ENCODE measurements at regions not wholly inside any gene's neighbourhood (a gene's known extent, or its start where the extent isn't known, plus 50 kb on each side); places are given as distances from the start of the nearest gene placed in this dataset.
"Not testable (repeated sequence)": the region's sequence is repeated elsewhere in the genome, so short reads cannot be mapped to it uniquely, and the experiment has no call there.

DNA sequence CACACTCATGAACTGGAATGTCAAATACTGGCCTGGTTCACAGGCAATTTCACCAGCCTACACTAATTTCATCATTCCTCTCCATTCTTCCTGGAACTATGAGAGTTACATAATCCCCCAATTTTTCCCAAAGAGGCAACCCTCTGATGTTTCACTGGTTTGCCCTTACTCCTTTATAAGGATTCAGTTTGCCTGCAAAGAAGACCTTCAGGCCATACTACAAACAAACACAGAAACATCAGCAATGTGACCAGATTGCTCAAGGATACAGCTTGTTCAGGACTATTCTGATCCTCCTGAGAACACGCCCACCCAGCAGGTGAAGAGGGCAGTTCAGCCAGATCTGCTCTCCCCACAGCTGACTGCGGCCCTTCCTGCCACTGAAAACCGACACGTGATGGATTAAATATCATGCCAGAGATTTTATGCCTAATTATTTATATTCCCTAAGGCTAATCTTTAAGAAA is 215.5 kb downstream of the ETAA1 start:
- no peak overlapping the region for H3K27ac ChIP-seq (replicated peaks in 1 of 4)
- H3K27me3 ChIP-seq = no peaks in the 10 kb centered on the region
- intact Hi-C loops (cut with DNase I) = no loop called here
- H3K4me3 ChIP-seq = no peak overlapping the region
- TF ChIP-seq EP300 (IDR thresholded peaks at IDR 0.05) = no peak
- TF ChIP-seq POLR2A (IDR thresholded peaks at IDR 0.05; ENCODE audit: low read depth) = no peak
- no peaks in the 10 kb centered on the region for H3K9me3 ChIP-seq
- H3K36me3 ChIP-seq = no peaks in the 10 kb centered on the region
- peaks cover 0 to 11% (median 8%) of the 10 kb centered on the region in 4 donors for H3K4me1 ChIP-seq
- DNase-seq (ENCODE audit: extremely low spot score) = no peak
- 86% methylated on average over 4 of the region's 4 CpGs for WGBS

DNA sequence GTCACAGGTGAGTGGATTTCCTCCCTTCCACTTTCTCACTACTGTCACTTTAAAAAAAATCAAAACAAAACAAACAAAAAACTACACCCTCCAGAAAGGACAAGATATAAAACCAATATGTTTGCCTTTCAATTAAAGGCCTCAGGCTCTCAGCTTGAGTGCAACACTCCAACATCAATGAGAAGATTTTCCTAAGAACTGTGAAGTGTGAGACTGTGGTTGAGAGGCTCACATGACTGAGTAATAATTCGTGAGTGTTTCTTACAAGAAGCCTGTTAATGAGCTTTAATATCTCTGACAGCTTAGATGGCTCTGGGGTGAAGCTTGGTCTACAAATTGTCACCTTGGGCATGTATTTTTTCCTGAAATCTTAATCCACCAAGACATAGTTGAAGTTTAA is 216.1 kb downstream of the ETAA1 start:
- no peaks in the 10 kb centered on the region for H3K27me3 ChIP-seq
- H3K4me3 ChIP-seq = no peak overlapping the region
- no peak overlapping the region for H3K27ac ChIP-seq (replicated peaks in 1 of 4)
- TF ChIP-seq EP300 (IDR thresholded peaks at IDR 0.05) (no peak), POLR2AphosphoS5 (IDR thresholded peaks at IDR 0.05) (no peak), POLR2A (IDR thresholded peaks at IDR 0.05; ENCODE audit: low read depth) (no peak)
- TF ChIP-seq, protein P1, sequence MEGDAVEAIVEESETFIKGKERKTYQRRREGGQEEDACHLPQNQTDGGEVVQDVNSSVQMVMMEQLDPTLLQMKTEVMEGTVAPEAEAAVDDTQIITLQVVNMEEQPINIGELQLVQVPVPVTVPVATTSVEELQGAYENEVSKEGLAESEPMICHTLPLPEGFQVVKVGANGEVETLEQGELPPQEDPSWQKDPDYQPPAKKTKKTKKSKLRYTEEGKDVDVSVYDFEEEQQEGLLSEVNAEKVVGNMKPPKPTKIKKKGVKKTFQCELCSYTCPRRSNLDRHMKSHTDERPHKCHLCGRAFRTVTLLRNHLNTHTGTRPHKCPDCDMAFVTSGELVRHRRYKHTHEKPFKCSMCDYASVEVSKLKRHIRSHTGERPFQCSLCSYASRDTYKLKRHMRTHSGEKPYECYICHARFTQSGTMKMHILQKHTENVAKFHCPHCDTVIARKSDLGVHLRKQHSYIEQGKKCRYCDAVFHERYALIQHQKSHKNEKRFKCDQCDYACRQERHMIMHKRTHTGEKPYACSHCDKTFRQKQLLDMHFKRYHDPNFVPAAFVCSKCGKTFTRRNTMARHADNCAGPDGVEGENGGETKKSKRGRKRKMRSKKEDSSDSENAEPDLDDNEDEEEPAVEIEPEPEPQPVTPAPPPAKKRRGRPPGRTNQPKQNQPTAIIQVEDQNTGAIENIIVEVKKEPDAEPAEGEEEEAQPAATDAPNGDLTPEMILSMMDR (IDR thresholded peaks at IDR 0.05) = no peak
- H3K36me3 ChIP-seq = no peaks in the 10 kb centered on the region
- intact Hi-C loops (cut with DNase I) = no loop called here
- H3K9me3 ChIP-seq = no peaks in the 10 kb centered on the region
- H3K4me1 ChIP-seq = peaks cover 0 to 17% (median 11%) of the 10 kb centered on the region in 4 donors
- no peak for DNase-seq (ENCODE audit: extremely low spot score)
- WGBS = 67% methylated on average over 1 of the region's 1 CpG

DNA sequence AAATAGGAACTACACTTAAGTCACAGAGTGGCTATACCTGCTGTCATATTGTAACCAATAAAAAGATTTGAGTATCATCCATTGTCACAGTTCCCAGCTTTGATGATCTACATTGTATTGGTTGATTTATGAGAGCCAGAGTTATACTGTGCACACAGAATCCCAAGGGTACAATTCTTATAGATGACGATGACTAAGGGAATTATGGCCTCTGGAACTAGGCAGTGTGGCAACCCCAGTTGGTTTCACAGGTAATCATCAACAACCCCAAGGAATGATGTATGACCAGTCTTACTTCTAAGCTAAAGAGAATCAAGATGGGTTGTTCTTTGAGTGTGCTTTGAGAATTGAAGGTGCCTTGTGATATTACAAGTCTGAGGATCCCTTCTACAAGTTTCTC is 217.3 kb downstream of the ETAA1 start:
- DNase-seq (ENCODE audit: extremely low spot score) = no peak
- no peaks in the 10 kb centered on the region for H3K9me3 ChIP-seq
- no peak overlapping the region for H3K4me3 ChIP-seq
- H3K4me1 ChIP-seq = peaks cover 0 to 19% (median 13%) of the 10 kb centered on the region in 4 donors
- H3K27me3 ChIP-seq = no peaks in the 10 kb centered on the region
- H3K27ac ChIP-seq (replicated peaks in 1 of 4) = no peak overlapping the region
- intact Hi-C loops (cut with DNase I) = no loop called here
- 93% methylated on average over 1 of the region's 1 CpG for WGBS
- no peak for TF ChIP-seq EP300 (IDR thresholded peaks at IDR 0.05)
- no peak for TF ChIP-seq POLR2A (IDR thresholded peaks at IDR 0.05; ENCODE audit: low read depth)
- TF ChIP-seq POLR2AphosphoS5 (IDR thresholded peaks at IDR 0.05) = no peak
- TF ChIP-seq, protein P1 (IDR thresholded peaks at IDR 0.05) = no peak
- H3K36me3 ChIP-seq = no peaks in the 10 kb centered on the region

DNA sequence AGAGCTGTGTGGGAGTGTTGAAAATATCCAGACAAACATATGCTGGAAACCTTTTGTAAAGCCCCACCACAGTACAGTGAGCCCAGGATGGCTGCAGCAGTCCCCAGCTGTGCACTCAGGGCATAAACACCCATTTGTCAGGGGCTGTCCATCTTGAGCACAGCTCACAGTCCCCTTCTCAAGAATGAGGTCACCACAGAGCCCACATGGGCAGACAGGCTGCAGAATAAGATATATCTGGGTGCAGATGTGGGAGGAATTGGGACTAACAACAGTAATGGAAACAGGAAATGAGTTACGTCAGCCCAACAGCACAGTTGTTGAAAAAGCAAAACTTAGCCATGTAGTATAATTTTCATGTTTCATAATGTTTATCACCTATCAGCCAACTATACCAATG is 219.6 kb downstream of the ETAA1 start:
- H3K27ac ChIP-seq (replicated peaks in 1 of 4) = no peak overlapping the region

DNA sequence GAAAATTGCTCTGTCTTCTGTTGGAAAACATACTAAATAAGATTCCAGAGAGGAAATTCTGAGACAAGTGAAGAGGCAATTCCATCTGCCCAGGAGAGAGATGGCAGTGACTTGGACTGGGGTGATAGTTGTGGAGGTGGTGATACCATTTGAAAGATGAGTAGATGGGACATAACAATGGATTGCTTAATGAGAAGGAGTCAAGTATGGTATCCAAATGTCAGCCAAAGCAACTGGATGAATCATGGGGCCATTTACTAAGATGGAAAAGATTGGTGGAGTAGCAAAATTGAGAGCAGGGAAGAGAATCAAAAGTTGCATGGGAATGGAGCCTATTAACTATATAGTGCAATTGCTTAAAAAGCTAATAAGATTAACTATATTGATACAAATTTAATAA is 222.1 kb downstream of the ETAA1 start:
- intact Hi-C loops (cut with DNase I) = no loop called here
- no peak overlapping the region for H3K27ac ChIP-seq (replicated peaks in 1 of 4)

More for the DNA sequence above, 219.6 kb downstream of the ETAA1 start:
- peaks cover 0 to 19% (median 13%) of the 10 kb centered on the region in 4 donors for H3K4me1 ChIP-seq
- no peak for TF ChIP-seq POLR2A (IDR thresholded peaks at IDR 0.05; ENCODE audit: low read depth)
- no peak for TF ChIP-seq EP300 (IDR thresholded peaks at IDR 0.05)
- TF ChIP-seq, protein P1 (IDR thresholded peaks at IDR 0.05) = no peak
- TF ChIP-seq POLR2AphosphoS5 (IDR thresholded peaks at IDR 0.05) = no peak
- 44% methylated on average over 1 of the region's 1 CpG for WGBS
- no peak for DNase-seq (ENCODE audit: extremely low spot score)
- intact Hi-C loops (cut with DNase I) = no loop called here
- H3K4me3 ChIP-seq = no peak overlapping the region
- H3K27me3 ChIP-seq = no peaks in the 10 kb centered on the region
- no peaks in the 10 kb centered on the region for H3K36me3 ChIP-seq
- no peaks in the 10 kb centered on the region for H3K9me3 ChIP-seq

DNA sequence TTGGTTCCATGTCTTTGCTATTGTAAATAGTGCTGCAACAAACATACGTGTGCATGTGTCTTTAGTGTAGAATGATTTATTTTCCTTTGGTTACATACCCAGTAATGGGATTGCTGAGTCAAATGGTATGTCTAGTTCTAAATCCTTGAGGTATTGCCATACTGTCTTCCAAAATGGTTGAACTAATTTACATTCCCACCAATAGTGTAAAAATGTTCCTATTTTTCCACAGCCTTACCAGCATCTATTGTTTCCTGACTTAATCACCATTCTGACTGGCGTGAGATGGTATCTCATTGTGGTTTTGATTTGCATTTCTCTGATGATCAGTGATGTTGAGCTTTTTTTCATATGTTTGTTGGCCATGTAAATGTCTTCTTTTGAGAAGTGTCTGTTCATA is 226.6 kb downstream of the ETAA1 start:
- WGBS = 100% methylated on average over 2 of the region's 2 CpGs
- intact Hi-C loops (cut with DNase I); H3K4me3 ChIP-seq; H3K27ac ChIP-seq (replicated peaks in 1 of 4); H3K36me3 ChIP-seq; H3K4me1 ChIP-seq; H3K9me3 ChIP-seq; H3K27me3 ChIP-seq; DNase-seq (ENCODE audit: extremely low spot score): not testable (repeated sequence)

More for the DNA sequence above, 222.1 kb downstream of the ETAA1 start:
- no peak for DNase-seq (ENCODE audit: extremely low spot score)
- TF ChIP-seq, protein P1 (IDR thresholded peaks at IDR 0.05) = no peak
- no peak for TF ChIP-seq POLR2AphosphoS5 (IDR thresholded peaks at IDR 0.05)
- TF ChIP-seq POLR2A (IDR thresholded peaks at IDR 0.05; ENCODE audit: low read depth) = no peak
- no peak for TF ChIP-seq EP300 (IDR thresholded peaks at IDR 0.05)
- no peaks in the 10 kb centered on the region for H3K9me3 ChIP-seq
- peaks cover 0 to 19% (median 13%) of the 10 kb centered on the region in 4 donors for H3K4me1 ChIP-seq
- no peaks in the 10 kb centered on the region for H3K36me3 ChIP-seq
- H3K27me3 ChIP-seq = no peaks in the 10 kb centered on the region
- H3K4me3 ChIP-seq = no peak overlapping the region
